ENCODE measurements at regions not wholly inside any gene's neighbourhood (a gene's known extent, or its start where the extent isn't known, plus 50 kb on each side); places are given as distances from the start of the nearest gene placed in this dataset.
"Not testable (repeated sequence)": the region's sequence is repeated elsewhere in the genome, so short reads cannot be mapped to it uniquely, and the experiment has no call there.

- no peak for FAIRE-seq
Observed at GRCh38 chr3:110629917-110630316, 441.7 kb upstream of the NECTIN3 start.

- no peak for FAIRE-seq
Observed at GRCh38 chr3:110644203-110644602, 427.4 kb upstream of the NECTIN3 start.

- no peak for FAIRE-seq
Observed at GRCh38 chr3:110646055-110646454, 425.6 kb upstream of the NECTIN3 start.

- FAIRE-seq: no peak
Observed at GRCh38 chr3:110646496-110646895, 425.1 kb upstream of the NECTIN3 start.

GRCh38 chr3:110647586-110647985 is 424.0 kb upstream of the NECTIN3 start:
- FAIRE-seq: peak; percentile 87

- FAIRE-seq: no peak
Observed at GRCh38 chr3:110650741-110651140, 420.9 kb upstream of the NECTIN3 start.

- FAIRE-seq: no peak
Observed at GRCh38 chr3:110654843-110655502, 416.6 kb upstream of the NECTIN3 start.

GRCh38 chr3:110656394-110657025 is 415.1 kb upstream of the NECTIN3 start:
- FAIRE-seq: no peak

- FAIRE-seq: no peak
Observed at GRCh38 chr3:110664148-110664547, 407.5 kb upstream of the NECTIN3 start.

- no peak for FAIRE-seq
Observed at GRCh38 chr3:110666495-110666894, 405.1 kb upstream of the NECTIN3 start.

GRCh38 chr3:110667216-110667615 is 404.4 kb upstream of the NECTIN3 start:
- no peak for FAIRE-seq

GRCh38 chr3:110670407-110670806 is 401.2 kb upstream of the NECTIN3 start:
- FAIRE-seq: no peak

- no peak for FAIRE-seq
Observed at GRCh38 chr3:110677506-110677905, 394.1 kb upstream of the NECTIN3 start.

GRCh38 chr3:110679285-110679684 is 392.3 kb upstream of the NECTIN3 start:
- no peak for FAIRE-seq

- FAIRE-seq: no peak
Observed at GRCh38 chr3:110680450-110680849, 391.2 kb upstream of the NECTIN3 start.

GRCh38 chr3:110684466-110684865 is 387.1 kb upstream of the NECTIN3 start:
- FAIRE-seq: no peak

- FAIRE-seq: no peak
Observed at GRCh38 chr3:110685630-110686029, 386.0 kb upstream of the NECTIN3 start.

- no peak for FAIRE-seq
Observed at GRCh38 chr3:110686701-110687100, 384.9 kb upstream of the NECTIN3 start.

GRCh38 chr3:110687138-110687537 is 384.5 kb upstream of the NECTIN3 start:
- no peak for FAIRE-seq

- no peak for FAIRE-seq
Observed at GRCh38 chr3:110697961-110698360, 373.7 kb upstream of the NECTIN3 start.

GRCh38 chr3:110704332-110704731 is 367.3 kb upstream of the NECTIN3 start:
- FAIRE-seq: not testable (repeated sequence)

- FAIRE-seq: no peak
Observed at GRCh38 chr3:110708156-110708555, 363.5 kb upstream of the NECTIN3 start.

- FAIRE-seq: no peak
Observed at GRCh38 chr3:110710156-110710555, 361.5 kb upstream of the NECTIN3 start.

GRCh38 chr3:110710603-110711002 is 361.0 kb upstream of the NECTIN3 start:
- no peak for FAIRE-seq

All from G401.6 (cell line).